ENCODE measurements at regions not wholly inside any gene's neighbourhood (a gene's known extent, or its start where the extent isn't known, plus 50 kb on each side); places are given as distances from the start of the nearest gene placed in this dataset.

- Histone ChIP-seq H3K27me3 (ENCODE audit: control insufficient read depth, insufficient read depth, low read length) (no peaks in the 10 kb centered on the region), H3K9me3 (ENCODE audit: control insufficient read depth, insufficient read depth, low read depth, low read length) (no peaks in the 10 kb centered on the region), H3K27ac (ENCODE audit: low read length) (no peak overlapping the region), H3K4me1 (ENCODE audit: control insufficient read depth, insufficient read depth, low read length) (no peaks in the 10 kb centered on the region), H3K4me3 (ENCODE audit: low read depth in 2 of 2, low read length in 2 of 2) (no peak overlapping the region), H3K36me3 (ENCODE audit: control insufficient read depth, insufficient read depth, low read length) (no peaks in the 10 kb centered on the region)
- no peak for TF ChIP-seq POLR2AphosphoS5 (IDR thresholded peaks at IDR 0.05; ENCODE audit: low read depth, low read length)
- TF ChIP-seq CTCF (IDR thresholded peaks at IDR 0.05): no peak
- no peak for TF ChIP-seq REST (IDR thresholded peaks at IDR 0.05; ENCODE audit: insufficient read depth in 1 of 2, low read depth in 2 of 2, low read length in 1 of 2)
- TF ChIP-seq SIN3A (IDR thresholded peaks at IDR 0.05; ENCODE audit: borderline replicate concordance, insufficient read depth, low read depth, low read length): no peak
- TF ChIP-seq TCF7L2 (IDR thresholded peaks at IDR 0.05; ENCODE audit: low read depth, low read length): no peak
- intact Hi-C loops (cut with micrococcal nuclease; ENCODE audit: unreplicated experiment): no loop called here
- DNase-seq (ENCODE audit: low read depth, low spot score) (no peak), ATAC-seq (no peak)
- CTCF ChIA-PET: no interaction called here
- in situ Hi-C loops (cut with HindIII; ENCODE audit: low pct_unique_long_range_greater_than_20kb, low sequenced_read_pairs): no loop called here
- POLR2A ChIA-PET: no interaction called here
- no TSS peak for BruUV-seq (replicated peaks)
Measured at GRCh38 chrX:68912113-68912512, 83.3 kb downstream of the EFNB1 start.

GRCh38 chrX:68910731-68911428, 82.1 kb downstream of the EFNB1 start:
- in situ Hi-C loops (cut with HindIII; ENCODE audit: low pct_unique_long_range_greater_than_20kb, low sequenced_read_pairs): no loop called here

More at GRCh38 chrX:68910731-68911428, 82.1 kb downstream of the EFNB1 start:
- intact Hi-C loops (cut with micrococcal nuclease; ENCODE audit: unreplicated experiment): no loop called here
- no TSS peak for BruUV-seq (replicated peaks)
- Histone ChIP-seq H3K4me1 (ENCODE audit: control insufficient read depth, insufficient read depth, low read length) (no peaks in the 10 kb centered on the region), H3K27me3 (ENCODE audit: control insufficient read depth, insufficient read depth, low read length) (no peaks in the 10 kb centered on the region), H3K4me3 (ENCODE audit: low read depth in 2 of 2, low read length in 2 of 2) (no peak overlapping the region), H3K9me3 (ENCODE audit: control insufficient read depth, insufficient read depth, low read depth, low read length) (no peaks in the 10 kb centered on the region), H3K36me3 (ENCODE audit: control insufficient read depth, insufficient read depth, low read length) (no peaks in the 10 kb centered on the region), H3K27ac (ENCODE audit: low read length) (no peak overlapping the region)
- DNase-seq (ENCODE audit: low read depth, low spot score) (no peak), ATAC-seq (no peak)
- TF ChIP-seq CTCF (IDR thresholded peaks at IDR 0.05) (no peak), REST (IDR thresholded peaks at IDR 0.05; ENCODE audit: insufficient read depth in 1 of 2, low read depth in 2 of 2, low read length in 1 of 2) (no peak), POLR2AphosphoS5 (IDR thresholded peaks at IDR 0.05; ENCODE audit: low read depth, low read length) (no peak), TCF7L2 (IDR thresholded peaks at IDR 0.05; ENCODE audit: low read depth, low read length) (no peak), SIN3A (IDR thresholded peaks at IDR 0.05; ENCODE audit: borderline replicate concordance, insufficient read depth, low read depth, low read length) (no peak)
- ChIA-PET CTCF (no interaction called here), POLR2A (interaction anchor here (0.6 kb wide), 1 partner anchor 13 kb away, joined by 3 read pairs; no protein-coding TSS in a partner anchor)
